ENCODE measurements at regions not wholly inside any gene's neighbourhood (a gene's known extent, or its start where the extent isn't known, plus 50 kb on each side); places are given as distances from the start of the nearest gene placed in this dataset.
"Not testable (repeated sequence)": the region's sequence is repeated elsewhere in the genome, so short reads cannot be mapped to it uniquely, and the experiment has no call there.

DNA sequence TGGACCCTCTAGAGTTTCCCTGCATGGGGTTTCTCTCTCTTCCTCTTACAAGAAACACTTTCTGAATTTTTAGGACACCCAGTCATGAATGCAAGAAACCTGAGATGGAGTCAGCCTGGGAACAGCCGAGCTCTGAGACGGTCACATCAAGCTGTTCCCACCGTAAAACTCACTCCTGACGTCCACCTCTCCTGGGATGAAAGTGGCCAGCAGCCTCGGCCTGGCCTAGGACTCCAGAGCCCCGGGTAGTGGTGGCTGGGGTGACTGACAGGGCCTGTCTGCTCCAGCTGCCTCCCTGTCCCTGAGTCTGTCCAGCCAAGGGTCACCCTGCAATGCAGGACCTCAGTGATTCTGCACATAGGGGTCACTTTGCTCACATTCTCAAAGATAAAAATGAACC lies 217.8 kb downstream of the SHOX start:
- no peak for DNase-seq (ENCODE audit: low spot score)

DNA sequence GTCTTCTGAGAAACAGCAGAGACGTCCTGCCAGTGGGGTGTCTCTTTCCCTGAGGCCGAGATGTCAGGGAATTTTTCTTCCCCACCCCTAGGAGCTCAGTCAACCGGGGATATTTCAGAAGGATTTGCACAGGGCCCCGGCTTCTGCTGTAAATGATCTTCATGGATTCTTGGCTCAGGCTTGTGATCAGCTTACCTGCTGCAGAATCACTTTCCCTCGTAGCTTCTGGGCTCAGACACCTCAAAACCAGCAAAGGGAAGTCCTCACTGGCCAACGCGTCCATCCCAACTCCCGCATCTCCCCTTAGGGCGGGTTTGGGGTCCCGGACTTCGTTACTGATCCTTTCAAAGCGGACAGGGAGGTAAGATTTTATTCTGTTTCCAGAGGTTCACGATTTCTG lies 212.7 kb downstream of the SHOX start:
- DNase-seq (ENCODE audit: low spot score) = no peak

DNA sequence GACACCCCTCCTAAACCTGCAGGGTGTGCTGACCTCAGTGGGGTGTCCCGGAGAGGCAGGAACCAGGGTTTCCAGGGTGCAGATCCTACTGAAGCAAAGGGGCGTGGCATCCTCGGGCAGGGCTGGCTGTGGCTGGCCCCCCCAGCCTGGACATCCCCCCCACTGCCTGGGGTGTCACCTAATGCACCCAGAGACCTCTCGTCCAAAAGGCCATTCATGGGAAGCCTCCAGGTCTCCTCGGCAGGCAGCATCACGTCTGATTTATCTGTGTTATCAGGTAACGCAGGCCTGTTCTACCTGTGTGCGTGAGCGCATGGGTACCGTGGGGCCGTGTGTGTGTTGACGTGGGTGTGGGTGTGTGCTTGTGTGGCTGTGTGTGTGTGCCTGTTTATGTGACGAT lies 210.0 kb downstream of the SHOX start:
- DNase-seq (ENCODE audit: low spot score) = no peak

DNA sequence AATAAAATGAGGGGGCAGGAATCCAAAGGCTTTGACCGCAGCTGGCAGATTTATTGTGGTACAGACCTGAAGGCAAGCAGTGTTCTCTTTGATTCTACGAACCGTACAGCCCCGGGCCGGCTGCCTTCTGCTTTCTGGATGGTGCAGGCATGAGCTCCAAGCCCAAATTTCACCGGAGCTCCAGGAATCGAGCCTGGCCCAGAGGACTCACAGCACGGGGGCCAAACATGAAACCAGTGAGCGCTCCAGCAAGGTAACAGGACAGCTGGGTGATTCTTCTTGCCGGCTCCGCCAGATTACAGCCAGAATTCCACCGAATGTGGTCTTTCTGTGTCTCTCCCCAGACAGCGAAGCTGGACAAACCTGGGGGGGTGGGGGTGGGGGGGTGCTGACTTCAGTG lies 208.1 kb downstream of the SHOX start:
- not testable (repeated sequence) for DNase-seq (ENCODE audit: low spot score)

DNA sequence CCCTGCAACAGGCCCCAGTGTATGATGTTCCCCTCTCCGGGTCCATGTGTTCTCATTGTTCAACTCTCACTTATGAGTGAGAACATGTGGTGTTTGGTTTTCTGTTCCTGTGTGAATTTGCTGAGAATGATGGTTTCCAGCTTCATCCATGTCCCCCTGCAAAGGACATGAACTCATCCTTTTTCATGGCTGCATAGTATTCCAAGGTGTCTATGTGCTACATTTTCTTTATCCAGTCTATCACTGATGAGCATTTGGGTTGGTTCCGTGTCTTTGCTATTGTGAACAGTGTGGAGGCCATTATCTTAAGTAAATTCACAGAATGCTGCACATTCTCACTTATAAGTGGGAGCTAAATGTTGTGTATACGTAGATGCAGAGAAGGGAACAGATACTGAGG lies 205.3 kb downstream of the SHOX start:
- DNase-seq (ENCODE audit: low spot score) = not testable (repeated sequence)

DNA sequence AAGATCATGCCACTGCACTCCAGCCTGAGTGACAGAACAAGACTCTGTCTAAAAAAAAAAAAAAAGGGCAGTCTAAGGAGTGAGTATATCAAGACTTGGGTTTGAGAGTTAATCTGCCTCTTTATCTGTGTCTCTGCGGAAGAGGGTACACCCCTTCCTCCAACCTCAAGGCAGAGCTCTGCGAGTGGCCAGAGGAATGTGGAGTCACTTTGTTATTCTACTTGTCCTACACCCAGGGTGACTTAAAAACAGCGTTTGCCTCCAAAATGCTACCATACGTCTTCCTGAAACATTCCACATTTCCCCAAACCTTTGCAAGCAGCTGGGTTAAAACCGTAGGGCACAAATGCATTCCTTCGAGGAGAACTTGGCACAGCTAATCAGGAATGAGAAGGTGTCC lies 199.9 kb downstream of the SHOX start:
- no peak for DNase-seq (ENCODE audit: low spot score)

DNA sequence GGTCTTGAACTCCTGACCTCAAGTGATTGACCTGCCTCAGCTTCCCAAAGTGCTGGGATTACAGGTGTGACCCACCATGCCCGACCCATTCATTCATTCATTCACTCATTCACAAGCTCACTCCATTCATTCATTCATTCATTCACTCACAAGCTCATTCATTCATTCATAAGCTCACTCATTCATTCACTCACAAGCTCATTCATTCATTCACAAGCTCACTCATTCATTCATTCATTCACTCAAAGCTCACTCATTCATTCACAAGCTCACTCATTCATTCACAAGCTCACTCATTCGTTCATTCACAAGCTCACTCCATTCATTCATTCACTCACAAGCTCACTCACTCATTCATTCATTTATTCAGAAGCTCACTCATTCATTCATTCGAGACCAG lies 198.6 kb downstream of the SHOX start:
- no peak for DNase-seq (ENCODE audit: low spot score)

DNA sequence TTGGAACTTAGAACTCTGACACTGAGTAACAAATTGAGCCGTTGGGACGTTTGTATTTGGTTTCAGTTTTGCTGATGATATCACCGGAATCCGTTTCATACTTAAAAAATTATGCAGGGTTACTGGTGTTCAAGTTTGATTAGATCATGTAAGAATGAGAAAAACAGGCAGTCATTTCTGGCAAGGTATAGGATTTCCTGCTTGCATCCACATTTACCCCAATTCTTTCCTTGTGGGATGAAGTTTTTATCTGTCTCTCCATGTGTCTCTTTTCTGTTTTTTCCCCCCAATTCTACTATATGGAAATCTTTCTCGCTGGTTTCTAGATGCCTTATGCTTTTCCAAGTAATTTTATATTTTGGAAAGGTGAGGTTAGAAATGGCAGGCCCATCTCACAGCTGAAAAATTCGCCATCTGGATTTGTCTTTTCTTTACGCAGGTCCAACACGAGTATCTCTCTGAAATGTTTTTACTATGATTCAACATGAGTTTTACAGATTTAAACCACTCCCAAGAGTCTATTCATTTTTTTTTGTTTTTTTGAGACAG lies 197.9 kb downstream of the SHOX start:
- no peak for DNase-seq (ENCODE audit: low spot score)

DNA sequence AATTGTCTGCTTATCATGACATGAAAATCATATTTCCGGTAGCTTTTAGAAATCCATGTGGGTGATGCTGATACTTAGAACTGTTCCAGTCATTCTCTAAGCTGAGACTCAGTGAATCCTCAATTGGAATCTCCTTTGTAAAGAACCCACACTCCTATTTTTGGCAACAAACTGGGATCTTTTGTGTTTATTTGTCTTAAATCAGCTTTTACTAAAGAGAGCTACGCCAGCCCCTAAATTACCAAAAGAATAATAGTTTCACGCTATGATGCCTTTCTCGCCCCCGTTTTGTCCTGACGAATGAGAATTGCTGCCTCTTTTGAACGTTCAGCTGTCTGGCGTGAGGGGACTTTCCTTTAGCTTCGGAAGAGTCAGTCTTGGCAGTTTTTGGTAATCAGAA lies 195.9 kb downstream of the SHOX start:
- no peak for DNase-seq (ENCODE audit: low spot score)

DNA sequence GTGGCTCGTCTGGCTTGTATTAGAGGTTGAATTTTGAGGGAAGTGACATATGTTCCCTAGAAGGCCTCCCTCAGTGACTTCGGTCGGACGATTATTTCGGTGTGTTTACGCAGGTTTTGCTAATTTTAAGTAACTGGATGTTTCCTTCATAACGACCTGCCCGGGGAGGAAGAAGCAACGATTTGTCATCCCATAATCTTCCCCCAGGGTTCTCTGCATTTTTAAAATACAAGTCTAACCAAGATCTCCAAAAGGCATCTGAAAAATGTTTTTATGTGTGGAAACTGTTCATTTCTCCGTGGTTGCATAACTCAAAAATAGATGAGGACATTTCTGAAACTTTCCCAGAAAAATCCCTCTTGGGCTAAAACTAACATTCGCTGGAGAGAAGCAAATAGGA lies 195.4 kb downstream of the SHOX start:
- DNase-seq (ENCODE audit: low spot score) = no peak

DNA sequence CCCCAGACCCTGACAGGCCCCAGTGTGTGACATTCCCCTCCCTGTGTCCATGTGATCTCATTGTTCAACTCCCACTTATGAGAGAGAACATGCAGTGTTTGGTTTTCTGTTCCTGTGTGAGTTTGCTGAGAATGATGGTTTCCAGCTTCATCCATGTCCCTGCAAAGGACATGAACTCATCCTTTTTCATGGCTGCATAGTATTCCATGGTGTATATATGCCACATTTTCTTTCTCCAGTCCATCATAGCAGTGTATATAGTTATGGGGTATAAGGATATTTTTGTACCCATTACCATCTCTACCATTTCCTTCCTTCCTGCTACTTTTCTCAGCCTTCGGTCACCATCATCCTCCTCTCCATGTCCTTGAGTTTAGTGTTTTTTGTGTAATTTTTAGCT lies 192.5 kb downstream of the SHOX start:
- DNase-seq (ENCODE audit: low spot score) = not testable (repeated sequence)

DNA sequence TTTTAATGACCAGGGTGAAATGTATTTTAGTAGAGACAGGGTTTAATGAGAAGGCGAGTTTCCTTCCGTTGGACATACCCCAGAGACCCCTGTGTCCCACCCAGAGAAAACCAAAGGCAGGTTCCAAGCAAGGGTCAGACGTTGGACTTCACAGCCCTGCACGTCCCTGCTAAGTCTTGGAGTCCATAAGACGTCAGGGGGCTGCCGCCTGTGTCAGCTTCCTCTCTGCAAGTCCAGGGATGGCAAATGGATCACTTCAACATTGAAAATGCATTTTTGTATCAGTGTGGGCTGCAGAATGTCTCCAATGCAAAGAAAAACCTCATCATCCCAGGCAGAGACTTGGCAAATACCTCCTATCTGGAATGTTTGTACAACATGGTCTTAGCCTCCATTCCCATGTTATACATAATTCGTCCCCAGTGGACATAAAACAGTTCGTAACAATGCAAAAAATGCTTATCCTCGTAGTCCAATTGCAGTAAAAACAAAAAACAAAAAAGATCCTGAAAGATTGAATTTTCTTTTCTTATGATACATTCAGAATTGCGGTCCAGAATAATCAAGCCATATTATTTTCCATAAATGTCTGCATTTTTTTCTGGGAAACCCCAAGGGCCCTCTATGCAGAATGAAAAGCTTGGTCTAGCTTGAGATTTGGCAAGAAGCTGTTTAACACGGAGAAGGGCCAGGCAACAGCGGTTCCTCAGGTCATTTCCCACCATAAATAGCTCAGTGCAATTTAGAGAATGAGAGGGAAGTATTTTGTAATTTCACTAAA lies 190.9 kb downstream of the SHOX start:
- no peak for DNase-seq (ENCODE audit: low spot score)

DNA sequence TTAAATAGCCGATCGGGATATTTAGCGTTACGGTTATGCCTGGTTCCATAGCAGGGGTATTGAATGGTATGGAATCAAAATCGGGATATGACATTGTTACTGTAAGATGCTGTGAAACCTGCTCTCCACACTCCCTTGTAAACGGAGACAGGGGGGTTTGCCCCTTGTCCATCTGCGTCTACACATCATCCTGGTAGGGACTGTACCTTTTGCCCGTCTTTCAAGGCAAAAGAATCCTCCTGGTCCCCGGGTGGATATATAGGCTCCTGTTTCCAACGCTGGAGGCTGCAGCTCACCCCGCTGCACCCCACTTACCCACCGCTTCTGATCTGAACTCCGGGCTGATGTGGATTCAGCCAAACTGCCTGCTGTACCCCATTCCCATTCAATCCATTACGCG lies 189.1 kb downstream of the SHOX start:
- DNase-seq (ENCODE audit: low spot score) = no peak

DNA sequence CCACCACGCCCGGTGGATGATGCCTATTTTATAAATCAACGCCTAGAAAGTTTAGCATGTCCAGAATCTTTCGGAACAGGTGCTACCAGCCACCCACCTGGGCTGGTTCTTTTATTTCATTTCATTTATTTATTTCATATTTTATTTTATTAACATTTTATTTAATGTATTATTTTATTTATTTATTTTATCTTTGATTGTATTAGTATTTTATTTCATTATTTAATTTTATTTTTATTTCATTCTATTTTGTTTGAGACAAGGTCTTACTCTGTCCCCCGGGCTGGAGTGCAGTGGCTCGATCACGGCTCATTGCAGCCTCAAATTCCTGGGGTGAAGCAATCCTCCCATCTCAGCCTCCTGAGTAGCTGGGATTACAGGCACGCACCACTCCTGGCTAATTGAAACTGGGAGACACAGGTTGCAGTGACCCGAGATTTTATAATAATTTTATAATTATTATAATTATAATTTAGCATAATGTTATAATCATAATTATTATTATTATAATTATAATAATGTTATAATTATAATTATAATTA lies 187.2 kb downstream of the SHOX start:
- no peak for DNase-seq (ENCODE audit: low spot score)

DNA sequence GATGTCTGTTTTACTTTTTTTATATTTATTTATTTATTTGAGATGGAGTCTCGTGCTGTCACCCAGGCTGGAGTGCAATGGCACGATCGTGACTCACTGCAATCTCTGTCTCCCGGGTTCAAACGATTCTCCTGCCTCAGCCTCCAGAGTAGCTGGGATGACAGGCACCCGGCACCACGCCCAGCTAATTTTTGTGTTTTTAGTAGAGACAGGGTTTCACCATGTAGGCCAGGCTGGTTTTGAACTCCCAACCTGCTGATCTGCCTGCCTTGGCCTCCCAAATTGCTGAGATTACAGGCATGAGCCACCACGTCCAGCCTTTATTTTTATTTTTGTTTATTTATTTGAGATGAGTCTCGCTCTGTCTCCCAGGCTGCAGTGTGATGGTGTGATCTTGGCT lies 186.6 kb downstream of the SHOX start:
- not testable (repeated sequence) for DNase-seq (ENCODE audit: low spot score)

DNA sequence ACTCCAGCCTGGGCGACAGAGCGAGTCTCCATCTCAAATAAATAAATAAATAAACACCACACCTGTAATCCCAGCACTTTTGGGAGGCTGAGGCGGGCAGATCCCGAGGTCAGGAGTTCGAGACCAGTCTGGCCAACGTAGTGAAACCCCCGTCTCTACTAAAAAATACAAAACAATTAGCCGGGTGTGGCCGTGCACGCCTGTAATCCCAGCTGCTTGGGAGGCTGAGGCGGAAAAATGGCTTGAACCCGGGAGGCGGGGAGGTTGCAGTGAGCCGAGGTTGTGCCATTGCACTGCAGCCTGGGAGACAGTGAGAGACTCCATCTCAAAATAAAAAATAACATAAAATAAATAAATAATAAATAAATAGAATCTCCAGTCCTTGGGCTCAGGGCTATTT lies 185.8 kb downstream of the SHOX start:
- no peak for DNase-seq (ENCODE audit: low spot score)

DNA sequence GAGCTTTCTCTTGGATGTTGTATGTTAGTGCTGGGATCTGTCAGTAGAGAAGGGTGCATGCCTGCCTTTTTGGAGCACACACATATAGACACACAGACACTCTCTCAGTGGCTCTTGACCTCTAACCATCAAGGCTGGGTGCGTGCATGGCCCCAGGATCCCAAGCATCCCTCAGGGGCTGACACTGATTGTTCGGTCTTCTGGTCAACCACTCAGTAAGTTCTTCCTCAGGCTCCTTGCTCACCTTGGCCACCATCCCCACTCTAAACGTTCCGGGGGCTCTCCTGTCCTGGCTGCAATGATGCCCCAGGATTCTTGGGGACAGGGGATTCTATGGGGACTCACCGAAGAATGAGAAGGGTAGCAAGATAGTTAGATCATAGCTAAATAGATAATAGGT lies 179.6 kb downstream of the SHOX start:
- no peak for DNase-seq (ENCODE audit: low spot score)

DNA sequence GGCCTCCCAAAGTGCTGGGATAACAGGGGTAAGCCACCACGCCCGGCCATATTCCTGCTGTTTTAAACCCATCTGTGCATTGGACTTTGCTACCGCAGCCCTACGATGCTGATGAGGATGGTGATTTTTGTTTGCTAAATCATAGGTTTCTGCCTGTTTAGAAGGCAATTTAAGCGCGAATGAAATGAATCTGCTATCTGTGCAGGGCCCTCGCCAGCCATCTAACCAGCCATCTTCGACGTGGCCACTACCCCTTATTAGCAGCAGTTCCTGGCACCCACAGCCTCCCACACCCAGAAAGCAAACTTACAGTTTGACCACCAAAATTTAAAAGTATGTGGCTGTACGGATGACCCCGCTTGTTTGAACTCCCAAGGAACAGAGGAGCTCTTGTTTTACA lies 178.5 kb downstream of the SHOX start:
- no peak for DNase-seq (ENCODE audit: low spot score)

DNA sequence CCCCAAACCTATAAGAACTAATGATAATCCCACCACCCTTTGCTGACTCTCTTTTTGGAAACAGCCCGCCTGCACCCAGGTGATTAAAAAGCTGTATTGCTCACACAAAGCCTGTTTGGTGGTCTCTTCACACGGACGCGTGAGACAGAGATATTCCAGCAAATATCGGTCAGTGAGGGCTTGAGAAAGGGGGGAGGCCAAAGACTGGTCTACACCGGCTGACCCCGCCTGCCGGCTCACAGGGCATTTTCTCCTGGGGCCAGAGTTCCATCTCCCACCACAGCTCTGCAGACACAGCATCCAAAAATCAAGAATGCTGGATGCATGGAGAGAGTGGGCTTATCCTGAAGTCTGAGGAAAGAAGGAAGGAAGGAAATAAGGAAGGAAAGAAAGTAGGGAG lies 176.0 kb downstream of the SHOX start:
- no peak for DNase-seq (ENCODE audit: low spot score)

DNA sequence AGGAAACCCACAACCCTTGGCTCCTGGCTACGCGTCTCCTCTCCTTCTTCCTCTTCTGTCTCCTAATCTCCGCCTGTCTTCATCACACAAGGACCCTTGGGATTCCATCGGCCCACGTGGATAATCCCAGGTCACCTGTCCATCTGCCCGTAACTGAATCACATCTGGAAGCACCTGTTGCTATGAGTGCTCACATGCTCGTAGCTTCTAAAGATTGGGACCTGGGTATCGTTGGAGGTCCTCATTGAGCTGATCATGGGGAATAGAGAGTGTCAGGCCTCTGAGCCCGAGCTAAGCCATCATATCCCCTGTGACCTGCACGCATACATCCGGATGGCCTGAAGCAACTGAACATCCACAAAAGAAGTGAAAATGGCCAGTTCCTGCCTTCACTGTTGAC lies 175.4 kb downstream of the SHOX start:
- DNase-seq (ENCODE audit: low spot score) = no peak

DNA sequence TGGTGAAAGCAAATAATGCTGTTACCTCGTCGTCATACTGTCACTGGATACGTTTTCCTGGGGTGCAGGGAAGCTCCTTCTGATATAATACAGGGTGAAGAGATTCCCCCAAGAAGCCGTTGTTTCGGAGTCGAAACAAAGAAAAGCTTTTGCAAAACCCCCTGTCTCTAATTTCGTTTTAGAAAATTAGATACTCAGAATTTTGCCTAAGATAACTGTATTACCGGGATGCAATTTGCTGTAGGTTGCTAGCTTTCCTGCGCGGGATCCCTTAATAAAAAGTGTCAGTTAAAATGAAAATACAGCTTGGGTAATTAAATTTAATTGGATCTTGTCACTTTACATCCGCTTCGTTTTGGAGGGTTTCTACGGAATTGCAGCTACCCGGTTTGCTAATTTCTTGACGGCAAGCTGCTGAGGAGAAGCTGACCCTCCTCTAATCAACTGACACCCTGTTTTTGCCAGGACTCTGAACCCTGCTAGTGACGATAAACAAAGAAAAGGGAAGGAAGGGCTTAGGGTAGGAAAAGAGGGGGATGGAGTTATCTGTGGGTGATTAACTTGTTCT lies 174.6 kb downstream of the SHOX start:
- DNase-seq (ENCODE audit: low spot score) = no peak

DNA sequence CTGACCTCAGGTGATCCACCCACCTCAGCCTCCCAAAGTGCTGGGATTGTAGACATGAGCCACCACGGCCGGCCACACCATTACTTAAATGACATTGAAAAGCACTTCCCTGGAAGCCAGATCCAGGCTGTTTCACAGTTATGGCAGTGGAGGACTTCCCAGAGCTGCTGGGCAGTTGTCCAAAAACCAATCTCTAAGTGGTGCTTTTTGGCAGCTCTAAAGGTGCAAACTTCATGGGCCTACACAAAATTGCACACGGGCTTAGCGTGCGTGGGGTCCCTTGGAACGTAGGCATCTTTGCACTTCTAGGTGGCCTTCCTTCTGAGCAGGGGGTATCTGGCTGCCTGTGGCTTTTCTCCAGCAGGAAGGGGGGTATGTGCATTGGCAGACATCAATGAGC lies 172.3 kb downstream of the SHOX start:
- no peak for DNase-seq (ENCODE audit: low spot score)

DNA sequence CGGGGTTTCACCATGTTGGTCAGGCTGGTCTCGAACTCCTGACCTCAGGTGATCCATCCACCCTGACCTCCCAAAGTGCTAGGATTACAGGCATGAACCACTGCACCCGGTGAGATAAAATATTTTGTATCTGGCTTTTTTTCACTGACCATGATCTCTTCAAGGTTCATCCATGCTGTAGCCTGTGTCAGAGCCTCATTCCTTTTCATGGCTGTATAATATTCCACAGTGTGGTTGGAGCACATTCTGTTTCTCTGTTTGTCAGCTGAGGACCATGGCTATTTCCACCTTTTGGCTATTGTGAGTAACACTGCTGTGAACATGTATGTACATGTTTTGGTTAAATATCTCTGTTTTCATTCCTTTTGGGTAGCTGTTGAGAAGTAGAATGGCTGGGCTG lies 169.2 kb downstream of the SHOX start:
- DNase-seq (ENCODE audit: low spot score) = no peak

DNA sequence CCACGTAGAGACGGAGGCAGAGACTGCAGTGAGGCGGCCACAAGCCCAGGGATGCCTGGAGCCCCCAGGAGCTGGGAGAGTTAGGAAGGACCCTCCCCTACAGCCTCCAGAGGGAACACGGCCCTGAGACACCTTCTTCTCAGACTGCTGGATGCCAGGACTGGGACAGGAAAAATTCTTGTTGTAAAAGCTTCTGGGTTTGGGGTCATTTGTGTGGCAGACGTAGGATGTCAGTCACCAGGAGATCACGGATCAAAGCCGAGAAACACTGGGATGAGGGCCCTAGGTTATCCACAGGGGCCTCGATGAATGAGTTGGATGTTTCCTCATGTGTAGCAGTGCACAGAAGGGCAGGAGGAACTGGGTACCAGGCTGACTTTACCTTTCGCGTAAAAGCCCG lies 163.7 kb downstream of the SHOX start:
- DNase-seq (ENCODE audit: low spot score) = no peak
